GM10847 (cell line): ENCODE measurements at regions not wholly inside any gene's neighbourhood (a gene's known extent, or its start where the extent isn't known, plus 50 kb on each side); places are given as distances from the start of the nearest gene placed in this dataset.

Experiments used
- POLR2A ChIP-seq: IDR thresholded peaks from 2 replicates; pipeline ENCODE4 v1.6.1; 2011; ENCODE audit not compliant: insufficient read length; ENCODE audit errors: extremely low read depth

- TF ChIP-seq POLR2A = no peak
Measured at GRCh38 chr14:71400871-71401321, 493.6 kb downstream of the PCNX1 start.

- no peak for TF ChIP-seq POLR2A
Measured at GRCh38 chr14:71403656-71404055, 496.4 kb downstream of the PCNX1 start.

- no peak for TF ChIP-seq POLR2A
Measured at GRCh38 chr14:71405676-71406075, 498.4 kb downstream of the PCNX1 start.

- TF ChIP-seq POLR2A = no peak
Measured at GRCh38 chr14:71408362-71409030, 501.2 kb downstream of the PCNX1 start.

- no peak for TF ChIP-seq POLR2A
Measured at GRCh38 chr14:71410578-71411284, 503.5 kb downstream of the PCNX1 start.

- no peak for TF ChIP-seq POLR2A
Measured at GRCh38 chr14:71411285-71411595, 504.0 kb downstream of the PCNX1 start.

GRCh38 chr14:71411738-71412137, 504.5 kb downstream of the PCNX1 start:
- TF ChIP-seq POLR2A = no peak

GRCh38 chr14:71414631-71415403, 507.6 kb downstream of the PCNX1 start:
- no peak for TF ChIP-seq POLR2A

- no peak for TF ChIP-seq POLR2A
Measured at GRCh38 chr14:71415404-71415690, 508.1 kb downstream of the PCNX1 start.

GRCh38 chr14:71416392-71416791, 509.1 kb downstream of the PCNX1 start:
- no peak for TF ChIP-seq POLR2A

- no peak for TF ChIP-seq POLR2A
Measured at GRCh38 chr14:71418532-71419245, 511.4 kb downstream of the PCNX1 start.

- no peak for TF ChIP-seq POLR2A
Measured at GRCh38 chr14:71423481-71423880, 508.7 kb upstream of the RGS6 start.

GRCh38 chr14:71424941-71425340, 507.3 kb upstream of the RGS6 start:
- TF ChIP-seq POLR2A = no peak

- no peak for TF ChIP-seq POLR2A
Measured at GRCh38 chr14:71426001-71426400, 506.2 kb upstream of the RGS6 start.

GRCh38 chr14:71429902-71430301, 502.3 kb upstream of the RGS6 start:
- TF ChIP-seq POLR2A = no peak

- no peak for TF ChIP-seq POLR2A
Measured at GRCh38 chr14:71430321-71430677, 501.9 kb upstream of the RGS6 start.
